Natural killer cell (primary cell): ENCODE measurements at regions not wholly inside any gene's neighbourhood (a gene's known extent, or its start where the extent isn't known, plus 50 kb on each side); places are given as distances from the start of the nearest gene placed in this dataset.

Experiments
- ATAC-seq, 3 donors: fragments of 150-1000 bp in 2 of 3; fragments of 200-7000 bp in 1 of 3; cut with Tn5 transposase; 1 replicate in 1 of 3; 2 replicates in 2 of 3; pipeline ENCODE4 v1.10.0; 2021; ENCODE audit warnings: mild to moderate bottlenecking in 2 of 3, moderate library complexity in 2 of 3
- DNase-seq, 2 donors: peaks; one replicate each; pipeline versions ENCODE4 v3.0.0 to v3.0.0-alpha.2; 2013 to 2021; ENCODE audit warnings: mixed read lengths in 1 of 2
- H3K27ac ChIP-seq: one replicate; pipeline ENCODE4 v1.5.1; 2013; ENCODE audit warnings: mild to moderate bottlenecking, low read length
- H3K27me3 ChIP-seq: one replicate; pipeline ENCODE4 v1.6.1; 2013; ENCODE audit warnings: low read length; ENCODE audit not compliant: control insufficient read depth, insufficient read depth
- H3K36me3 ChIP-seq: one replicate; pipeline ENCODE4 v1.6.1; 2013; ENCODE audit warnings: low read length; ENCODE audit not compliant: control insufficient read depth, insufficient read depth
- H3K4me1 ChIP-seq: one replicate; pipeline ENCODE4 v1.6.1; 2013; ENCODE audit warnings: low read length; ENCODE audit not compliant: control insufficient read depth, insufficient read depth
- H3K4me3 ChIP-seq: one replicate; pipeline ENCODE4 v1.5.1; 2013; ENCODE audit warnings: low read length
- H3K9me3 ChIP-seq: one replicate; pipeline ENCODE4 v1.6.1; 2013; ENCODE audit warnings: low read length; ENCODE audit not compliant: control insufficient read depth, insufficient read depth
- H3K27ac Mint-ChIP-seq, 2 donors: one replicate each; pipeline ENCODE4 v1.8.0; 2022; ENCODE audit warnings: mild to moderate bottlenecking in 2 of 2, mixed read lengths in 2 of 2, moderate library complexity in 1 of 2
- H3K27me3 Mint-ChIP-seq, 2 donors: one replicate each; pipeline ENCODE4 v1.8.0; 2022; ENCODE audit warnings: low read depth in 2 of 2, mixed read lengths in 2 of 2
- H3K36me3 Mint-ChIP-seq: one replicate; pipeline ENCODE4 v1.8.0; 2022; ENCODE audit warnings: mixed read lengths
- H3K4me1 Mint-ChIP-seq, 2 donors: one replicate each; pipeline ENCODE4 v1.8.0; 2022; ENCODE audit warnings: mixed read lengths in 2 of 2
- H3K4me3 Mint-ChIP-seq: one replicate; pipeline ENCODE4 v1.8.0; 2022; ENCODE audit warnings: mild to moderate bottlenecking, moderate library complexity, mixed read lengths
- H3K9me3 Mint-ChIP-seq, 2 donors: one replicate each; pipeline ENCODE4 v1.8.0; 2022; ENCODE audit warnings: mixed read lengths in 2 of 2
- WGBS: methylation state at CpG from one replicate; pipeline ENCODE4 v1.1.7; 2013; ENCODE audit warnings: missing lambda C conversion rate; ENCODE audit not compliant: insufficient coverage; 5-methylcytosine and 5-hydroxymethylcytosine counted together
- intact Hi-C: fragments of 100-400 bp; cut with micrococcal nuclease; formaldehyde crosslinking; loops from one replicate; pipeline ENCODE4 v1.14.2; 2022
- TF ChIP-seq, protein P1 (sequence below): fragments of 200-600 bp; IDR thresholded peaks from one replicate; pipeline ENCODE4 v1.8.0; 2022; ENCODE audit warnings: antibody characterized with exemption

GRCh38 chr22:27492566-27493201, 308.9 kb downstream of the MN1 start:
- Histone ChIP-seq H3K4me3 (no peak overlapping the region), H3K27me3 (no peaks in the 10 kb centered on the region), H3K9me3 (no peaks in the 10 kb centered on the region), H3K4me1 (no peaks in the 10 kb centered on the region), H3K36me3 (no peaks in the 10 kb centered on the region), H3K27ac (no peak overlapping the region)
- no peak overlapping the region for H3K27ac Mint-ChIP-seq
- H3K9me3 Mint-ChIP-seq = peaks cover 0 to 4% of the 10 kb centered on the region in 2 donors
- ATAC-seq (no peak), DNase-seq (no peak)
- H3K4me3 Mint-ChIP-seq = no peak overlapping the region
- TF ChIP-seq, protein P1, sequence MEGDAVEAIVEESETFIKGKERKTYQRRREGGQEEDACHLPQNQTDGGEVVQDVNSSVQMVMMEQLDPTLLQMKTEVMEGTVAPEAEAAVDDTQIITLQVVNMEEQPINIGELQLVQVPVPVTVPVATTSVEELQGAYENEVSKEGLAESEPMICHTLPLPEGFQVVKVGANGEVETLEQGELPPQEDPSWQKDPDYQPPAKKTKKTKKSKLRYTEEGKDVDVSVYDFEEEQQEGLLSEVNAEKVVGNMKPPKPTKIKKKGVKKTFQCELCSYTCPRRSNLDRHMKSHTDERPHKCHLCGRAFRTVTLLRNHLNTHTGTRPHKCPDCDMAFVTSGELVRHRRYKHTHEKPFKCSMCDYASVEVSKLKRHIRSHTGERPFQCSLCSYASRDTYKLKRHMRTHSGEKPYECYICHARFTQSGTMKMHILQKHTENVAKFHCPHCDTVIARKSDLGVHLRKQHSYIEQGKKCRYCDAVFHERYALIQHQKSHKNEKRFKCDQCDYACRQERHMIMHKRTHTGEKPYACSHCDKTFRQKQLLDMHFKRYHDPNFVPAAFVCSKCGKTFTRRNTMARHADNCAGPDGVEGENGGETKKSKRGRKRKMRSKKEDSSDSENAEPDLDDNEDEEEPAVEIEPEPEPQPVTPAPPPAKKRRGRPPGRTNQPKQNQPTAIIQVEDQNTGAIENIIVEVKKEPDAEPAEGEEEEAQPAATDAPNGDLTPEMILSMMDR = no peak
- H3K27me3 Mint-ChIP-seq = peaks cover 0 to 2% of the 10 kb centered on the region in 2 donors
- peaks cover 5 to 6% of the 10 kb centered on the region in 2 donors for H3K4me1 Mint-ChIP-seq
- no peaks in the 10 kb centered on the region for H3K36me3 Mint-ChIP-seq
- intact Hi-C loops = no loop called here
- 69% methylated on average over 5 of the region's 5 CpGs for WGBS

DNA sequence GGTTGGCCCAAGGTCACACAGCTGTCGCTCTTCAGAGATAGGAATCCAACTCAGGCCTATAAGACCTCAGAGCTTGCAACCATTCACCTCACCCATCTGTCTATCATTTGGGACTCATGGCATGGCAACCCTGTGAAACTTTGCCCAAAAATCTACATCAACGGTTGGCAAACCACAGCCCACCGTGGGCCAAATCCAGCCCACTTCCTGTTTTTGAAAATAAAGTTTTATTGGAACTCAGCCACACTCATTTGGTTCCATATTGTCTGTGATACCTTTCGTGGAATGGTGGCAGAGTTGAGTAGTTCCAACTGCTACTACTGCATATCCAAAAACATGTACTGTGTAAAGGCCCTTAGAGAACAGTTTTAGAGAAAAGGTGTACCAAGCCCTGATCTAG, 307.8 kb downstream of the MN1 start:
- no peaks in the 10 kb centered on the region for H3K27me3 Mint-ChIP-seq
- TF ChIP-seq, protein P1 = no peak
- no peak overlapping the region for H3K27ac Mint-ChIP-seq
- no peak overlapping the region for H3K27ac ChIP-seq
- no peaks in the 10 kb centered on the region for H3K36me3 Mint-ChIP-seq
- no peak overlapping the region for H3K4me3 ChIP-seq
- H3K27me3 ChIP-seq = no peaks in the 10 kb centered on the region
- 43% methylated on average over 4 of the region's 4 CpGs for WGBS
- ATAC-seq (no peak), DNase-seq (no peak)
- H3K4me1 ChIP-seq = no peaks in the 10 kb centered on the region
- peaks cover 5 to 6% of the 10 kb centered on the region in 2 donors for H3K4me1 Mint-ChIP-seq
- no peaks in the 10 kb centered on the region for H3K36me3 ChIP-seq
- H3K4me3 Mint-ChIP-seq = no peak overlapping the region
- intact Hi-C loops = no loop called here
- no peaks in the 10 kb centered on the region for H3K9me3 ChIP-seq
- H3K9me3 Mint-ChIP-seq = peaks cover 0 to 4% of the 10 kb centered on the region in 2 donors

- ATAC-seq (no peak), DNase-seq (no peak)
- H3K36me3 Mint-ChIP-seq = no peaks in the 10 kb centered on the region
- peaks cover 5 to 6% of the 10 kb centered on the region in 2 donors for H3K4me1 Mint-ChIP-seq
- Histone ChIP-seq H3K4me1 (no peaks in the 10 kb centered on the region), H3K27ac (no peak overlapping the region), H3K27me3 (no peaks in the 10 kb centered on the region), H3K4me3 (no peak overlapping the region), H3K9me3 (no peaks in the 10 kb centered on the region), H3K36me3 (no peaks in the 10 kb centered on the region)
- no peak overlapping the region for H3K27ac Mint-ChIP-seq
- TF ChIP-seq, protein P1 = no peak
- intact Hi-C loops = no loop called here
- no peak overlapping the region for H3K4me3 Mint-ChIP-seq
- 86% methylated on average over 13 of the region's 13 CpGs for WGBS
- no peaks in the 10 kb centered on the region for H3K27me3 Mint-ChIP-seq
- H3K9me3 Mint-ChIP-seq = peaks cover 0 to 4% of the 10 kb centered on the region in 2 donors
These were observed 306.8 kb downstream of the MN1 start for GRCh38 chr22:27494785-27495184.

- Mint-ChIP-seq H3K27ac (no peak overlapping the region), H3K9me3 (peaks cover 0 to 4% of the 10 kb centered on the region in 2 donors), H3K36me3 (no peaks in the 10 kb centered on the region), H3K4me1 (peaks cover 5 to 6% of the 10 kb centered on the region in 2 donors), H3K27me3 (no peaks in the 10 kb centered on the region), H3K4me3 (no peak overlapping the region)
- TF ChIP-seq, protein P1 = no peak
- Histone ChIP-seq H3K4me3 (no peak overlapping the region), H3K9me3 (no peaks in the 10 kb centered on the region), H3K4me1 (no peaks in the 10 kb centered on the region), H3K27ac (no peak overlapping the region), H3K27me3 (no peaks in the 10 kb centered on the region), H3K36me3 (no peaks in the 10 kb centered on the region)
- ATAC-seq (no peak), DNase-seq (no peak)
- 86% methylated on average over 8 of the region's 8 CpGs for WGBS
- intact Hi-C loops = no loop called here
These were observed 306.2 kb downstream of the MN1 start for GRCh38 chr22:27495325-27495724.
